Femur (tissue), 1 donor: ENCODE measurements at regions not wholly inside any gene's neighbourhood (a gene's known extent, or its start where the extent isn't known, plus 50 kb on each side); places are given as distances from the start of the nearest gene placed in this dataset.
"Not testable (repeated sequence)": the region's sequence is repeated elsewhere in the genome, so short reads cannot be mapped to it uniquely, and the experiment has no call there.

ENCODE experiments used
- DNase-seq: peaks from one replicate; pipeline ENCODE4 v3.0.0-alpha.2; 2017

GRCh38 chr13:62524061-62524460 is 1108.4 kb upstream of the PCDH20 start:
- no peak for DNase-seq

- DNase-seq: peak; percentile 72
Measured at GRCh38 chr13:62512194-62513141, 1096.8 kb upstream of the PCDH20 start.

GRCh38 chr13:62510906-62511655 is 1095.4 kb upstream of the PCDH20 start:
- no peak for DNase-seq

DNA sequence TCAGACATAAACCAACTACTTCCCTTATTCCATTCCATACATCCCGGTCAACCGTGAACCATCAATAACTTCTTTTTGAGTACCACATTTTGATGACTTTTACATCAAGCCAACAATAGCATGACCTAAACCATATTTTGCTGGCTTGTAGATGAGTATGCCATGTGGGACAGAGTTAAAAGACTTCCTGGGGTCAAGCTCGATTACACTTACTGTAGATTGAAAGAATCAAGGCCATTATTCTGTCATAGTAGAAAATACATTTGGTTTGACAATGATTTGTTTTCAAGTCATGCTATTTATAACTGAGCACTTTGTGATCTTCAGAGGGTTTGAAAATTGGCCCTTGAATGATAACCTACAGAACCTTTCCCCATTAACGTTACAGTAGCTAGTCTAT is 1086.9 kb upstream of the PCDH20 start:
- no peak for DNase-seq

- DNase-seq: no peak
Measured at GRCh38 chr13:62489731-62490130, 1074.1 kb upstream of the PCDH20 start.

DNA sequence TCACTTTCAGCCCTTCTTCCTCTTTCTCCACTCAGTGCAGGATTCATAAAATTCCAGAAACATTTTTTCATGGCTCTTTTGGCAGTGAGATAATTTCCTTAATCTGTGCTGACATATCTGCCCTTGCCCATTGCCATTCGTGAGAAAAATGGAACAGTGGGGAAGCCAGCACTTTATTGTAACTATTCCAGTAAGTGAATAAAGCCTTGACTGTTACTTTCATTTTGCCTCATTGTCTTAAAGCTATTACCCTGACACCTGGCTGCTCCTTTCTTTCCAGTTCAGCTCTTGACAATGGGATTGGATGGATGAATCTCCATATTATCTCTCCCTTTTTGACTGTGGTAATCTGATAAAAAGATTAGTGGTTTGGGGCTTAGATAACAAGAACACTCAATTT is 1068.1 kb upstream of the PCDH20 start:
- DNase-seq: no peak

- DNase-seq: no peak
Measured at GRCh38 chr13:62482351-62482750, 1066.7 kb upstream of the PCDH20 start.

- DNase-seq: no peak
Measured at GRCh38 chr13:62473944-62474237, 1058.2 kb upstream of the PCDH20 start.

- DNase-seq: no peak
Measured at GRCh38 chr13:62473190-62473943, 1057.7 kb upstream of the PCDH20 start.

- no peak for DNase-seq
Measured at GRCh38 chr13:62453761-62454160, 1038.1 kb upstream of the PCDH20 start.

DNA sequence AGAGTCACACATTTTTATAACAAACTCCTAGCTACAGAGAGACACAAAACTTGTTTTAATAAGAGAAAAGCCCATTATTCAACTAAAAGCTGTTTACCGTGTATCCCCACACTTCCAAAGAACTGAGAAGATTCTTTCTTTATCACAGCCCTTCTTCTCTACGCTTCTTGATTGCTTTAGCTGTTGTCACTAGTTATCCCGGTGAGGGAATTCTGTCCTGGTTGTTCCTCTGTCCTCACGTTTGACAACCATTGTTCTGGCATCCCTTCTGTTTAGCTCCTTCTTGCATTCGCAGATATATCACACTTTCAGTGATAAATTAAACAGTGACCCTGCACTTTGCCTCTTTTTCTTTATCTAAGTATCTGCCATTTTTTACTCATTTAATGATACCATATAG is 1035.1 kb upstream of the PCDH20 start:
- DNase-seq: no peak

DNA sequence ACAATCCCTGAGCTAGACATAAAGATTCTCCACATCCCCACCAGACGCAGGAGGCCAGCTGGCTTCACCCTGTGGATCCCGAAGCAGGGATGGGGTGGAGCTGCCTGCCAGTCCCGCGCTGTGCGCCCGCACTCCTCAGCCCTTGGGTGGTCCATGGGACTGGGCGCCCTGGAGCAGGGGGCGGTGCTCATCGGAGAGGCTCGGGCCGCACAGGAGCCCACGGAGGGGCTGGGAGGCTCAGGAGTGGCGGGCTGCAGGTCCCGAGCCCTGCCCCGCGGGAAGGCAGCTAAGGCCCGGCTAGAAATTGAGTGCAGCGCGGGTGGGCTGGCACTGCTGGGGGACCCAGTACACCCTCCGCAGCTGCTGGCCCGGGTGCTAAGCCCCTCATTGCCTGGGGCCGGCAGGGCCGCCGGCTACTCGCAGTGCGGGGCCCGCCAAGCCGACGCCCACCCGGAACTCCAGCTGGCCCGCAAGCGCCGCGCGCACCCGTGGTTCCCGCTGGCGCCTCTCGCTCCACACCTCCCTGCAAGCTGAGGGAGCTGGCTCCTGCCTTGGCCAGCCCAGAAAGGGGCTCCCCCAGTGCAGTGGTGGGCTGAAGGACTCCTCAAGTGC is 1032.2 kb upstream of the PCDH20 start:
- DNase-seq: not testable (repeated sequence)

- no peak for DNase-seq
Measured at GRCh38 chr13:62444805-62445204, 1029.2 kb upstream of the PCDH20 start.

GRCh38 chr13:62434081-62434480 is 1018.4 kb upstream of the PCDH20 start:
- DNase-seq: no peak

DNA sequence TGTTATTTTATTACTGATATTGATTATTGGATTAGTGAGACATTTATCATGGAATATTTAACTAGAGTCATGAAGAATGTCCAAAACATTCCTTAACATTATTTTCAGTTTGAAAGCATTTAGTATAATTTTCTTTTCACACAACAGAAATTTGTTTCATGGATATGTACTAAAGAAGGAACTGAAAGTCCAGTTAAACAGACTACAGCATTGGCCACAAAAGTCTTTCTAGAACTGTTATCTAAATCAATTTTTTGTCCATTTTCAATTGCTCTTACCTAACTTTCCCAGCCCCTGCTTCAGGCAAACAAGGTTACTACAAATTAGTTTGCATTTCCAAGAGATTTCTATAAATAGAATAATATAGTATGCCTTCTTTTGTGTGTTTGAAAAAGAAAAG is 1018.0 kb upstream of the PCDH20 start:
- no peak for DNase-seq

DNA sequence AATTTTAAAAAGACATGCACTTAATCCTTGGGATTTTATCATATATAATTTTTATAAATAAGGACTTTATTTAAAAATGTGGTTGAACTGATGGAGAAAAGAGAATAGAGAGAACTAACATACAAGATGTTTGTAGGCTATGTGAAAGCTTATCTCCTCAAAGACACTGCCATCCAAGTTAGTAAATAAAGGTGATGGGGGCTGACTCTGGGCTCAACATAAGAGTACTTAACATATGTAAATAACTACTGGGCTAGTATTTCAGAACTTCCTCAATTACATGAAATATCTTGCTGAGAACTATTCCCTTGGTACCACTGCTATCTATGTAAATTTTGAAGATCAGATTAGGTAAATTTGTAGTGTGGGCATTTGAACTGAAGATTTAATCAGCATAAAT is 1017.3 kb upstream of the PCDH20 start:
- no peak for DNase-seq

DNA sequence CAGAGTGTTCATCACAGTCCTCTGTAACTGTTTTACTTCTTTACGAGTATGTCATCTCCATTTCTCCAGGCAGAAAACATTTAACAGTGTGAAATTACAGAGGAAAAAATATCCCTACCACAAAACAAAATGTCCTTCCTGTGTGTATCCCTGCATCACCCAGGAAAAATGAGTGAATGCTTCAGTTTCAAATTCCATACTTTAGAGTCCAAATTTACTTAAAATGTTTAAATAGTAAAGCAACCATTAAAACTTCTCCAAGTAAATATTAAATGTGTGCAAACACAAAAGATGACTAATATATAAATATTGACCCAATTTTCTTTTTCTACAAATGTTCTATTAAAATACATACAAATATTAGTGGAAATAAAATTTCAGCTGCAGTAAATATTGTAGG is 1016.6 kb upstream of the PCDH20 start:
- DNase-seq: no peak

DNA sequence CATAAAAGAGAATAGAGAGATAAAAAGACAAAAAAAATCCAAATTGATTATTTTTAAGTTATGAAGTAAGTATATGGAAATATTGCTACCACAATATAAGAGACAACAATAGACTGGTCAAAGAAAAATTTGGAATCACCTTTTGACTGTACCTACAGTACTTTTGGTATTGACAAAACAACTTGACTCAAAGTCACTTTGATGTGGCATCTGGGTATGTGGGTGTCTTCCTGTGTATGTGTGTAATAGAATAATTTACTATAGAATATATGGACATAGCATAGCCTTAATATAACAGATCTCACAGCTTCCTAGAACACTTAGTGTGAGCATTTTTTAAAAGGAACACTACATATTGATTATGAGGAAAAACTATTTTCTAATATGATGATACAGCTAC is 1016.2 kb upstream of the PCDH20 start:
- no peak for DNase-seq

GRCh38 chr13:62418872-62419271 is 1003.2 kb upstream of the PCDH20 start:
- DNase-seq: no peak

GRCh38 chr13:62418376-62418775 is 1002.7 kb upstream of the PCDH20 start:
- DNase-seq: no peak

- no peak for DNase-seq
Measured at GRCh38 chr13:62407871-62408270, 992.2 kb upstream of the PCDH20 start.

- DNase-seq: no peak
Measured at GRCh38 chr13:62388515-62388914, 972.9 kb upstream of the PCDH20 start.

DNA sequence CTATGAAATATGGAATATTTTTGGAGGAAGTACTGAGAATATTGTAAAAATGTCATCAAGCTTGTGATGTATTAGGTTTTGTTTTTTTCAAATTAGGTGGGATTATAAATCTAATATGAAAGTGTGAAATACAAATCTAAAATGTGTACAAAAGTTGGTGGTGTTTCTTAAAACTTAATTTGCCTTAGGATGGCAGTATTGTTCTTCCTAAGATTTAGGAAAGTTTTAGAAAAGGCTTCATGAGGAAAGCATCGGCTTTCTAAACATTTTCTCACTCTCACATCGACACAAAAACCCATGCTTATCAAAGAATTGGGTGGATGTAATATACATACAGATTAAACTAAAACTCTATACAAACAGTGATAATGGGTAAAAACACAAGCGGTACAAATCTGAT is 972.0 kb upstream of the PCDH20 start:
- no peak for DNase-seq
